ENCODE measurements at regions not wholly inside any gene's neighbourhood (a gene's known extent, or its start where the extent isn't known, plus 50 kb on each side); places are given as distances from the start of the nearest gene placed in this dataset.

GRCh38 chr14:65281991-65282895 lies 130.3 kb upstream of the FUT8 start:
- WGBS = 51% methylated on average over 12 of the region's 12 CpGs
- DNase-seq (ENCODE audit: extremely low spot score) = no peak
- intact Hi-C loops (cut with DNase I) = no loop called here
- Histone ChIP-seq H3K4me1 (peaks cover 8 to 14% (median 12%) of the 10 kb centered on the region in 4 donors), H3K27me3 (no peaks in the 10 kb centered on the region), H3K27ac (replicated peaks in 1 of 4) (no peak overlapping the region), H3K36me3 (no peaks in the 10 kb centered on the region), H3K9me3 (no peaks in the 10 kb centered on the region), H3K4me3 (peak overlapping the region; percentile 18 to 36 (median 20))
- TF ChIP-seq EP300 (IDR thresholded peaks at IDR 0.05) (no peak), POLR2AphosphoS5 (IDR thresholded peaks at IDR 0.05) (no peak), POLR2A (IDR thresholded peaks at IDR 0.05; ENCODE audit: low read depth) (no peak), CTCF (IDR thresholded peaks at IDR 0.05) (no peak)

GRCh38 chr14:65282896-65283253 lies 129.7 kb upstream of the FUT8 start:
- intact Hi-C loops (cut with DNase I) = no loop called here
- H3K27me3 ChIP-seq = no peaks in the 10 kb centered on the region
- peaks cover 8 to 14% (median 12%) of the 10 kb centered on the region in 4 donors for H3K4me1 ChIP-seq
- no peak overlapping the region for H3K27ac ChIP-seq (replicated peaks in 1 of 4)
- H3K9me3 ChIP-seq = no peaks in the 10 kb centered on the region
- H3K36me3 ChIP-seq = no peaks in the 10 kb centered on the region
- no peak for DNase-seq (ENCODE audit: extremely low spot score)
- TF ChIP-seq CTCF (IDR thresholded peaks at IDR 0.05) (no peak), EP300 (IDR thresholded peaks at IDR 0.05) (no peak), POLR2AphosphoS5 (IDR thresholded peaks at IDR 0.05) (no peak), POLR2A (IDR thresholded peaks at IDR 0.05; ENCODE audit: low read depth) (no peak)
- 80% methylated on average over 3 of the region's 3 CpGs for WGBS
- H3K4me3 ChIP-seq = peak overlapping the region in 2 of 4 donors; percentile 19 to 36

- Histone ChIP-seq H3K9me3 (no peaks in the 10 kb centered on the region), H3K36me3 (no peaks in the 10 kb centered on the region), H3K4me3 (no peak overlapping the region), H3K4me1 (peaks cover 8 to 14% (median 12%) of the 10 kb centered on the region in 4 donors), H3K27ac (replicated peaks in 1 of 4) (no peak overlapping the region), H3K27me3 (no peaks in the 10 kb centered on the region)
- intact Hi-C loops (cut with DNase I) = no loop called here
- 83% methylated on average over 8 of the region's 8 CpGs for WGBS
- DNase-seq (ENCODE audit: extremely low spot score) = no peak
- TF ChIP-seq CTCF (IDR thresholded peaks at IDR 0.05) (no peak), POLR2AphosphoS5 (IDR thresholded peaks at IDR 0.05) (no peak), POLR2A (IDR thresholded peaks at IDR 0.05; ENCODE audit: low read depth) (no peak), EP300 (IDR thresholded peaks at IDR 0.05) (no peak)
Observed at GRCh38 chr14:65286443-65286842, 126.1 kb upstream of the FUT8 start.

- Histone ChIP-seq H3K27ac (replicated peaks in 1 of 4) (no peak overlapping the region), H3K4me1 (peaks cover 2 to 7% (median 5%) of the 10 kb centered on the region in 4 donors), H3K9me3 (no peaks in the 10 kb centered on the region), H3K36me3 (no peaks in the 10 kb centered on the region), H3K4me3 (no peak overlapping the region), H3K27me3 (no peaks in the 10 kb centered on the region)
- 81% methylated on average over 29 of the region's 29 CpGs for WGBS
- intact Hi-C loops (cut with DNase I) = no loop called here
- TF ChIP-seq POLR2A (IDR thresholded peaks at IDR 0.05; ENCODE audit: low read depth) (no peak), EP300 (IDR thresholded peaks at IDR 0.05) (no peak), CTCF (IDR thresholded peaks at IDR 0.05) (no peak), POLR2AphosphoS5 (IDR thresholded peaks at IDR 0.05) (no peak)
- no peak for DNase-seq (ENCODE audit: extremely low spot score)
Observed at GRCh38 chr14:65287264-65288131, 125.0 kb upstream of the FUT8 start.

Measured in esophagus muscularis mucosa (tissue), 4 donors.